SK-N-SH (cell line): ENCODE measurements at regions not wholly inside any gene's neighbourhood (a gene's known extent, or its start where the extent isn't known, plus 50 kb on each side); places are given as distances from the start of the nearest gene placed in this dataset.

Experiments
- CTCF ChIA-PET: fragments of 300-600, 350-600 bp; formaldehyde crosslinking; extraction: SDS; loops from one replicate; lab custom pipeline; 2021; lab: Yijun Ruan, JAX
- POLR2A ChIA-PET: fragments of 350-600 bp; sonication (Branson Sonifier 250); formaldehyde crosslinking; extraction: SDS; loops from one replicate; lab custom pipeline; 2020; ENCODE audit warnings: antibody characterized with exemption, inconsistent platforms; lab: Yijun Ruan, JAX
- DNase-seq: peaks from one replicate; pipeline ENCODE4 v3.0.0; 2012
- H2AFZ ChIP-seq: fragments of 200-600 bp; sonication (generic); 2 replicates; pipeline ENCODE4 v1.8.1; 2016; ENCODE audit warnings: antibody characterized with exemption, mild to moderate bottlenecking, low read depth
- H3F3A ChIP-seq: fragments of 200-600 bp; sonication (generic); replicated peaks from 2 replicates; pipeline ENCODE3; 2016; ENCODE audit warnings: antibody characterized with exemption, mild to moderate bottlenecking; ENCODE audit not compliant: insufficient read depth
- H3K27ac ChIP-seq, 2 experiments: fragments of 200-500 bp in 1 of 2; fragments of 200-600 bp in 1 of 2; sonication (Bioruptor generic) in 1 of 2; sonication (generic), shearing (Covaris generic) in 1 of 2; 2 replicates each; pipeline versions ENCODE4 v1.5.1 to v1.6.1; 2014 to 2016; ENCODE audit warnings: low read depth in 2 of 2, inconsistent platforms in 1 of 2, low read length in 1 of 2, mild to moderate bottlenecking in 1 of 2, mixed read lengths in 1 of 2
- H3K27me3 ChIP-seq: fragments of 200-600 bp; sonication (generic), shearing (Covaris generic); 2 replicates; pipeline ENCODE4 v1.6.1; 2016; ENCODE audit warnings: mixed run types; ENCODE audit not compliant: insufficient read depth
- H3K36me3 ChIP-seq, 2 experiments: fragments of 200-500 bp in 1 of 2; fragments of 200-600 bp in 1 of 2; sonication (Bioruptor generic) in 1 of 2; sonication (generic) in 1 of 2; replicated peaks in 1 of 2; 2 replicates each; pipeline versions ENCODE3 to v1.5.1; 2014 to 2016; ENCODE audit warnings: low read length in 1 of 2, mild to moderate bottlenecking in 1 of 2; ENCODE audit not compliant: insufficient read depth in 2 of 2, control insufficient read depth in 1 of 2
- H3K4me1 ChIP-seq, 2 experiments: fragments of 200-500 bp in 1 of 2; fragments of 200-600 bp in 1 of 2; sonication (Bioruptor generic) in 1 of 2; sonication (generic), shearing (Covaris generic) in 1 of 2; 2 replicates each; pipeline versions ENCODE4 v1.5.1 to v1.6.1; 2014 to 2016; ENCODE audit warnings: low read depth in 1 of 2, low read length in 1 of 2, mixed run types in 1 of 2; ENCODE audit not compliant: insufficient read depth in 2 of 2, control insufficient read depth in 1 of 2
- H3K4me2 ChIP-seq: fragments of 200-600 bp; sonication (generic), shearing (Covaris generic); 2 replicates; pipeline ENCODE4 v1.6.1; 2017; ENCODE audit warnings: mixed run types
- H3K4me3 ChIP-seq, 2 experiments: fragments of 200-500 bp in 1 of 2; fragments of 200-600 bp in 1 of 2; sonication (Bioruptor generic) in 1 of 2; sonication (generic), shearing (Covaris generic) in 1 of 2; 2 replicates each; pipeline versions ENCODE4 v1.5.1 to v1.8.1; 2014 to 2016; ENCODE audit warnings: low read depth in 2 of 2, inconsistent platforms in 1 of 2, low read length in 1 of 2, mild to moderate bottlenecking in 1 of 2, mixed read lengths in 1 of 2, moderate library complexity in 1 of 2
- H3K79me2 ChIP-seq: fragments of 200-600 bp; sonication (generic); 2 replicates; pipeline ENCODE4 v1.8.1; 2017; ENCODE audit warnings: mild to moderate bottlenecking; ENCODE audit not compliant: insufficient read depth
- H3K9ac ChIP-seq: fragments of 200-600 bp; sonication (generic); 2 replicates; pipeline ENCODE4 v1.6.1; 2017; ENCODE audit warnings: mixed run types
- H3K9me2 ChIP-seq: fragments of 200-600 bp; sonication (generic); 2 replicates; pipeline ENCODE4 v1.6.1; 2017; ENCODE audit warnings: mixed run types
- H3K9me3 ChIP-seq: fragments of 200-600 bp; sonication (generic); 2 replicates; pipeline ENCODE4 v1.6.1; 2017; ENCODE audit warnings: mixed run types, mild to moderate bottlenecking, moderate library complexity
- H4K20me1 ChIP-seq: fragments of 200-600 bp; sonication (generic); 2 replicates; pipeline ENCODE4 v1.6.1; 2017; ENCODE audit warnings: mild to moderate bottlenecking, mixed run types; ENCODE audit not compliant: insufficient read depth
- ELF1 ChIP-seq: IDR thresholded peaks from 2 replicates; pipeline ENCODE4 v1.4.0; 2012
- EP300 ChIP-seq, 2 experiments: IDR thresholded peaks; 2 replicates each; pipeline versions ENCODE4 v1.4.0 to v1.6.1; 2012; ENCODE audit warnings: borderline replicate concordance in 1 of 2, low read depth in 1 of 2, low read length in 1 of 2
- EZH2phosphoT487 ChIP-seq: fragments of 200-600 bp; sonication (generic); IDR thresholded peaks from 2 replicates; pipeline ENCODE4 v1.6.1; 2017; ENCODE audit warnings: low read depth, mixed run types, mild to moderate bottlenecking, antibody characterized with exemption, moderate library complexity, borderline replicate concordance
- FOXM1 ChIP-seq: IDR thresholded peaks from 2 replicates; pipeline ENCODE4 v1.4.0; 2012; ENCODE audit warnings: low read depth, mild to moderate bottlenecking
- GABPA ChIP-seq: IDR thresholded peaks from 2 replicates; pipeline ENCODE4 v1.4.0; 2012; ENCODE audit warnings: low read depth, mild to moderate bottlenecking
- GATA2 ChIP-seq: sonication (generic); formaldehyde crosslinking; IDR thresholded peaks from 2 replicates; pipeline ENCODE4 v1.5.0; 2020; ENCODE audit warnings: mild to moderate bottlenecking, missing genetic modification reagents
- MEF2A ChIP-seq: IDR thresholded peaks from 2 replicates; pipeline ENCODE4 v1.4.0; 2012; ENCODE audit warnings: low read depth, borderline replicate concordance
- NRF1 ChIP-seq: IDR thresholded peaks from 2 replicates; pipeline ENCODE4 v1.6.1; 2012; ENCODE audit warnings: low read depth, mild to moderate bottlenecking, low read length
- PBX3 ChIP-seq: IDR thresholded peaks from 2 replicates; pipeline ENCODE4; 2012
- RAD21 ChIP-seq: IDR thresholded peaks from 2 replicates; pipeline ENCODE4 v1.6.1; 2012; ENCODE audit warnings: mild to moderate bottlenecking, low read length
- REST ChIP-seq: IDR thresholded peaks from 2 replicates; pipeline ENCODE4 v1.6.1; 2012; ENCODE audit warnings: mild to moderate bottlenecking, low read depth, low read length, moderate library complexity
- RXRA ChIP-seq: IDR thresholded peaks from 2 replicates; pipeline ENCODE4 v1.4.0; 2012; ENCODE audit warnings: low read depth, mild to moderate bottlenecking, borderline replicate concordance
- TAF1 ChIP-seq: IDR thresholded peaks from 2 replicates; pipeline ENCODE4 v1.6.1; 2012; ENCODE audit warnings: low read depth, mild to moderate bottlenecking, low read length, moderate library complexity, borderline replicate concordance
- TCF12 ChIP-seq: IDR thresholded peaks from 2 replicates; pipeline ENCODE4 v1.4.0; 2012
- TEAD4 ChIP-seq: IDR thresholded peaks from 2 replicates; pipeline ENCODE4 v1.4.0; 2012; ENCODE audit warnings: mild to moderate bottlenecking, borderline replicate concordance; ENCODE audit not compliant: insufficient read depth
- YY1 ChIP-seq: IDR thresholded peaks from 2 replicates; pipeline ENCODE4 v1.4.0; 2012; ENCODE audit warnings: low read depth, mild to moderate bottlenecking
- WGBS: methylation state at CpG from one replicate; pipeline ENCODE4 v1.1.6; 2017; ENCODE audit warnings: low lambda C conversion rate; 5-methylcytosine and 5-hydroxymethylcytosine counted together
- TF ChIP-seq, protein P1 (sequence below): fragments of 150-350 bp; IDR thresholded peaks from 2 replicates; pipeline ENCODE4 v1.6.1; 2016; ENCODE audit warnings: mild to moderate bottlenecking, low read depth, low read length

GRCh38 chr7:114755856-114756255, 166.0 kb upstream of the MDFIC start:
- Histone ChIP-seq H3K9ac (no peak overlapping the region), H3K9me2 (0 out of 2 replicates have a peak, but pooled peaks cover 5% of the 10 kb centered on the region), H3K27ac (no peak overlapping the region), H2AFZ (no peak overlapping the region), H3K9me3 (no peaks in the 10 kb centered on the region), H3K4me3 (no peak overlapping the region), H3K4me2 (no peak overlapping the region), H3K36me3 (no peaks in the 10 kb centered on the region), H3F3A (no peaks in the 10 kb centered on the region)
- WGBS: 10% methylated on average over 4 of the region's 4 CpGs
- no peak for DNase-seq
- no peak for TF ChIP-seq TCF12
- TF ChIP-seq, all 33 proteins: peak for 0
- Histone ChIP-seq H3K4me1 (no peaks in the 10 kb centered on the region), H3K27me3 (peaks cover 11% of the 10 kb centered on the region; the same call in 1 of the 2 replicates), H3K79me2 (no peaks in the 10 kb centered on the region), H4K20me1 (no peaks in the 10 kb centered on the region)
- POLR2A ChIA-PET: no interaction called here
- CTCF ChIA-PET: no interaction called here

GRCh38 chr7:114758661-114759227, 163.2 kb upstream of the MDFIC start:
- Histone ChIP-seq H3K4me3 (no peak overlapping the region), H3K79me2 (no peaks in the 10 kb centered on the region), H3K9me3 (no peaks in the 10 kb centered on the region), H4K20me1 (no peaks in the 10 kb centered on the region), H3K36me3 (no peaks in the 10 kb centered on the region), H3K9ac (no peak overlapping the region), H3K27me3 (peaks cover 11% of the 10 kb centered on the region; the same call in 1 of the 2 replicates), H3K9me2 (0 out of 2 replicates have a peak, but pooled peaks cover 5% of the 10 kb centered on the region), H3K4me2 (no peak overlapping the region), H3F3A (no peaks in the 10 kb centered on the region), H3K27ac (no peak overlapping the region), H2AFZ (no peak overlapping the region), H3K4me1 (no peaks in the 10 kb centered on the region)
- 14% methylated on average over 4 of the region's 4 CpGs for WGBS
- DNase-seq: no peak
- TF ChIP-seq NRF1 (no peak), TCF12 (no peak), PBX3 (no peak), GABPA (no peak), RAD21 (no peak), YY1 (no peak), EP300 (IDR thresholded peaks at IDR 0.05; ENCODE audit: borderline replicate concordance in 1 of 2, low read depth in 1 of 2, low read length in 1 of 2) (no peak), FOXM1 (no peak), EZH2phosphoT487 (no peak), REST (no peak), GATA2 (no peak), RXRA (no peak), ELF1 (no peak), TAF1 (no peak), MEF2A (no peak), TEAD4 (no peak)
- TF ChIP-seq, protein P1, sequence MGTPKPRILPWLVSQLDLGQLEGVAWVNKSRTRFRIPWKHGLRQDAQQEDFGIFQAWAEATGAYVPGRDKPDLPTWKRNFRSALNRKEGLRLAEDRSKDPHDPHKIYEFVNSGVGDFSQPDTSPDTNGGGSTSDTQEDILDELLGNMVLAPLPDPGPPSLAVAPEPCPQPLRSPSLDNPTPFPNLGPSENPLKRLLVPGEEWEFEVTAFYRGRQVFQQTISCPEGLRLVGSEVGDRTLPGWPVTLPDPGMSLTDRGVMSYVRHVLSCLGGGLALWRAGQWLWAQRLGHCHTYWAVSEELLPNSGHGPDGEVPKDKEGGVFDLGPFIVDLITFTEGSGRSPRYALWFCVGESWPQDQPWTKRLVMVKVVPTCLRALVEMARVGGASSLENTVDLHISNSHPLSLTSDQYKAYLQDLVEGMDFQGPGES: no peak
- CTCF ChIA-PET: no interaction called here
- POLR2A ChIA-PET: no interaction called here
